ENCODE measurements at regions not wholly inside any gene's neighbourhood (a gene's known extent, or its start where the extent isn't known, plus 50 kb on each side); places are given as distances from the start of the nearest gene placed in this dataset.

DNA sequence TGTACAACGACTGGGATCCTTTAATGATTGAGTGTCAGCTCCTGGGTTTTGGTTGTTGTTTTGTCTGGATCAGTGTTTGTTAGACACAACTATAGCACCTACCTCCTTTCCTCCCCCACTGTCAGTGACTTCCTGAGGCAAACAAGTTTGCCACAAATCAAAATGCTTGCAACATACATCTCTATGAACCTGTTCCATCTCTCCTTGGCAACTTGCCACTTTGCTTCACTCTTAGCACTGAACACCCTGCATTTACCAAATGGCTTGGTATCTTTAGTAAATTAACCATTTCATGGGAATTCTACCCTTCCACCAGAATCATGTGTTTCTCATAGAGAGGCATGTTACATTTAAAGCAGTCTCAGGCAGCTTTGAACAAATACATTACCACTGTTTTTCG lies 301.1 kb upstream of the TANK start:
- TF ChIP-seq, protein P1, sequence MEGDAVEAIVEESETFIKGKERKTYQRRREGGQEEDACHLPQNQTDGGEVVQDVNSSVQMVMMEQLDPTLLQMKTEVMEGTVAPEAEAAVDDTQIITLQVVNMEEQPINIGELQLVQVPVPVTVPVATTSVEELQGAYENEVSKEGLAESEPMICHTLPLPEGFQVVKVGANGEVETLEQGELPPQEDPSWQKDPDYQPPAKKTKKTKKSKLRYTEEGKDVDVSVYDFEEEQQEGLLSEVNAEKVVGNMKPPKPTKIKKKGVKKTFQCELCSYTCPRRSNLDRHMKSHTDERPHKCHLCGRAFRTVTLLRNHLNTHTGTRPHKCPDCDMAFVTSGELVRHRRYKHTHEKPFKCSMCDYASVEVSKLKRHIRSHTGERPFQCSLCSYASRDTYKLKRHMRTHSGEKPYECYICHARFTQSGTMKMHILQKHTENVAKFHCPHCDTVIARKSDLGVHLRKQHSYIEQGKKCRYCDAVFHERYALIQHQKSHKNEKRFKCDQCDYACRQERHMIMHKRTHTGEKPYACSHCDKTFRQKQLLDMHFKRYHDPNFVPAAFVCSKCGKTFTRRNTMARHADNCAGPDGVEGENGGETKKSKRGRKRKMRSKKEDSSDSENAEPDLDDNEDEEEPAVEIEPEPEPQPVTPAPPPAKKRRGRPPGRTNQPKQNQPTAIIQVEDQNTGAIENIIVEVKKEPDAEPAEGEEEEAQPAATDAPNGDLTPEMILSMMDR (IDR thresholded peaks at IDR 0.05): no peak
- TF ChIP-seq POLR2AphosphoS5 (IDR thresholded peaks at IDR 0.05): no peak
- TF ChIP-seq EP300 (IDR thresholded peaks at IDR 0.05): no peak
- TF ChIP-seq POLR2A (IDR thresholded peaks at IDR 0.05): no peak
